Fibroblast of mammary gland (primary cell): ENCODE measurements at regions not wholly inside any gene's neighbourhood (a gene's known extent, or its start where the extent isn't known, plus 50 kb on each side); places are given as distances from the start of the nearest gene placed in this dataset.

Experiments
- DNase-seq: peaks from one replicate; pipeline ENCODE4 v3.0.0-alpha.2; 2010; ENCODE audit warnings: low read depth
- H3K4me3 ChIP-seq: 2 replicates; pipeline ENCODE4 v1.5.1; 2011; ENCODE audit warnings: low read depth, mild to moderate bottlenecking, low read length, moderate library complexity; ENCODE audit not compliant: control insufficient read depth
- CTCF ChIP-seq: conservative IDR thresholded peaks from 2 replicates; pipeline ENCODE4 v1.5.1; 2011; ENCODE audit warnings: low read depth, low read length, inconsistent platforms; ENCODE audit not compliant: control insufficient read depth, insufficient read depth

GRCh38 chr11:35868491-35868890 is 75.4 kb upstream of the LDLRAD3 start:
- DNase-seq = no peak

GRCh38 chr11:35873721-35874120 is 70.1 kb upstream of the LDLRAD3 start:
- no peak for TF ChIP-seq CTCF
- no peak overlapping the region for H3K4me3 ChIP-seq
- DNase-seq = no peak

More at GRCh38 chr11:35868491-35868890, 75.4 kb upstream of the LDLRAD3 start:
- H3K4me3 ChIP-seq = no peak overlapping the region
- TF ChIP-seq CTCF = no peak

GRCh38 chr11:35874751-35875450 is 69.0 kb upstream of the LDLRAD3 start:
- no peak overlapping the region for H3K4me3 ChIP-seq
- no peak for DNase-seq
- TF ChIP-seq CTCF = no peak

GRCh38 chr11:35875466-35875865 is 68.4 kb upstream of the LDLRAD3 start:
- no peak for TF ChIP-seq CTCF
- H3K4me3 ChIP-seq = no peak overlapping the region
- DNase-seq = no peak

- H3K4me3 ChIP-seq = no peak overlapping the region
- no peak for DNase-seq
- no peak for TF ChIP-seq CTCF
These were observed 67.1 kb upstream of the LDLRAD3 start for GRCh38 chr11:35876786-35877185.

GRCh38 chr11:35878741-35879140 is 65.1 kb upstream of the LDLRAD3 start:
- no peak for TF ChIP-seq CTCF
- no peak for DNase-seq
- no peak overlapping the region for H3K4me3 ChIP-seq
